ENCODE measurements at regions not wholly inside any gene's neighbourhood (a gene's known extent, or its start where the extent isn't known, plus 50 kb on each side); places are given as distances from the start of the nearest gene placed in this dataset.

DNA sequence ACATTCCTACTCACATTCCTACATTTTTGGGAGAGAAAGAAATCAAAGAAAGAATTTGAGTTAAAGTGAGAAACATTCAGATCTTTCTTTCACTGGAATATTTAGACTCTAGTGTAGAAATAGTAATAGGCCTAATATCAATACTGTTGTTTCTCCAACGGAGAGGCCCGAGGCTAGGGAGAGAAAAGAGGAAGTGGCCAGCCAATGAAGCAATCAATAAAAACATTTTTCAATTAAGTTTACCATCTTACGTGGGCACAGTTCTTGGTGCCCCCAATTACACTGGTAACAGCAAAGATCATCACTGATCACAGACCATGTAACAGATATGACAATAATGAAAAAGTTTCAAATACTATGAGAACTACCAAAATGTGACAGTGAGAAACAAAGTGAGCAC, 281.4 kb downstream of the GPM6A start:
- intact Hi-C loops (cut with DNase I; ENCODE audit: low total_unique reads) = loop anchor here (10.0 kb wide), 1 partner anchor 766 kb away; no protein-coding TSS in a partner anchor
- Histone ChIP-seq H3K9me3 (peaks cover 0 to 4% (median 0%) of the 10 kb centered on the region in 4 donors), H3K36me3 (no peaks in the 10 kb centered on the region), H3K4me3 (no peak overlapping the region), H3K4me1 (no peaks in the 10 kb centered on the region), H3K27ac (no peak overlapping the region), H3K27me3 (no peaks in the 10 kb centered on the region)
- TF ChIP-seq EP300 (IDR thresholded peaks at IDR 0.05) (no peak), CTCF (IDR thresholded peaks at IDR 0.05) (no peak), POLR2A (IDR thresholded peaks at IDR 0.05) (no peak), POLR2AphosphoS5 (IDR thresholded peaks at IDR 0.05) (no peak)
- WGBS, 5 donors = 69 to 83% (median 77%) methylated on average over 3 of the region's 3 CpGs
- DNase-seq = no peak

- Histone ChIP-seq H3K4me3 (no peak overlapping the region), H3K27ac (no peak overlapping the region), H3K27me3 (no peaks in the 10 kb centered on the region), H3K9me3 (peaks cover 0 to 4% (median 0%) of the 10 kb centered on the region in 4 donors), H3K4me1 (no peaks in the 10 kb centered on the region), H3K36me3 (no peaks in the 10 kb centered on the region)
- no peak for TF ChIP-seq POLR2A (IDR thresholded peaks at IDR 0.05)
- no peak for TF ChIP-seq CTCF (IDR thresholded peaks at IDR 0.05)
- no peak for TF ChIP-seq POLR2AphosphoS5 (IDR thresholded peaks at IDR 0.05)
- TF ChIP-seq EP300 (IDR thresholded peaks at IDR 0.05) = no peak
- DNase-seq = no peak
- 71 to 83% (median 78%) methylated on average over 4 of the region's 4 CpGs for WGBS, 5 donors
- intact Hi-C loops (cut with DNase I; ENCODE audit: low total_unique reads) = loop anchor here (10.0 kb wide), 1 partner anchor 767 kb away; no protein-coding TSS in a partner anchor
These were observed 280.5 kb downstream of the GPM6A start for GRCh38 chr4:175531405-175532091.

DNA sequence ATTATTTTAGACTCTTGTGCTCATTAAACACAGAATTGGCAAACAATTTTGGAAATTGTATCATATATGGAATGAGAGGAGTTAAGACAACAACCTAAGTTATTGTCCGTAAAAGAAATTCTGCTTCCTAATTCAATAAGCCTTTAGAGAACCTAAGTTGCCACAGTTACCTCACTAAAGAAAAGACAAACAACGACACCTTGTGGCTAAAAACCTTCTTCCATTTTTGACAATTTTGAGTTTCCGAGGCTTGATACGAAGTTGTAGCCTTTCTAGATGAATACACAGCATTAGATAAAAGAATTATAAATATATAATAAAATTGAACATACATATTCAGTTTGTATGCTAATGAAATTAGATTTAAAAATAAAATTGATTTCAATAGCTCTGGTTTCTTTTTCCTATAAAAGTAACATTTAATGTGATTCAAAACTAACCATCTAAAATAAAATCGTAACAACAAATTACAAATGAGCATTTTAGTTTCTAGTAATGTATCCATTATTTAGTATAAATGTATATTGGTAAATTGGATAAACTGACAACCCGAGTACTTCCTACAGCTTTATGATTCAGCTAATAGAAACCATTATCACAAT, 275.1 kb downstream of the GPM6A start:
- no peak overlapping the region for H3K27ac ChIP-seq
- peaks cover 0 to 4% (median 0%) of the 10 kb centered on the region in 4 donors for H3K4me1 ChIP-seq
- no peaks in the 10 kb centered on the region for H3K27me3 ChIP-seq
- TF ChIP-seq EP300 (IDR thresholded peaks at IDR 0.05) (no peak), POLR2A (IDR thresholded peaks at IDR 0.05) (no peak), POLR2AphosphoS5 (IDR thresholded peaks at IDR 0.05) (no peak), CTCF (IDR thresholded peaks at IDR 0.05) (peak in 2 of 7 experiments; percentile 16 to 34)
- WGBS, 5 donors = 29 to 32% (median 30%) methylated on average over 6 of the region's 6 CpGs
- no peak overlapping the region for H3K4me3 ChIP-seq
- H3K36me3 ChIP-seq = no peaks in the 10 kb centered on the region
- DNase-seq = peak in 1 of 2 donors; percentile 66
- peaks cover 0 to 7% (median 4%) of the 10 kb centered on the region in 4 donors for H3K9me3 ChIP-seq
- intact Hi-C loops (cut with DNase I; ENCODE audit: low total_unique reads) = loop anchor here (10.0 kb wide), 1 partner anchor 772 kb away; no protein-coding TSS in a partner anchor

GRCh38 chr4:175539498-175539897, 272.6 kb downstream of the GPM6A start:
- no peak overlapping the region for H3K4me3 ChIP-seq
- TF ChIP-seq POLR2AphosphoS5 (IDR thresholded peaks at IDR 0.05) (no peak), CTCF (IDR thresholded peaks at IDR 0.05) (no peak), POLR2A (IDR thresholded peaks at IDR 0.05) (no peak), EP300 (IDR thresholded peaks at IDR 0.05) (no peak)
- peaks cover 0 to 4% (median 0%) of the 10 kb centered on the region in 4 donors for H3K4me1 ChIP-seq
- no peaks in the 10 kb centered on the region for H3K27me3 ChIP-seq
- no peak overlapping the region for H3K27ac ChIP-seq
- no peak for DNase-seq
- H3K36me3 ChIP-seq = no peaks in the 10 kb centered on the region
- peaks cover 0 to 7% (median 2%) of the 10 kb centered on the region in 4 donors for H3K9me3 ChIP-seq
- WGBS, 5 donors = 41 to 55% (median 47%) methylated on average over 2 of the region's 2 CpGs
- intact Hi-C loops (cut with DNase I; ENCODE audit: low total_unique reads) = loop anchor here (10.0 kb wide), 1 partner anchor 775 kb away; no protein-coding TSS in a partner anchor
